ENCODE measurements at regions not wholly inside any gene's neighbourhood (a gene's known extent, or its start where the extent isn't known, plus 50 kb on each side); places are given as distances from the start of the nearest gene placed in this dataset.

DNA sequence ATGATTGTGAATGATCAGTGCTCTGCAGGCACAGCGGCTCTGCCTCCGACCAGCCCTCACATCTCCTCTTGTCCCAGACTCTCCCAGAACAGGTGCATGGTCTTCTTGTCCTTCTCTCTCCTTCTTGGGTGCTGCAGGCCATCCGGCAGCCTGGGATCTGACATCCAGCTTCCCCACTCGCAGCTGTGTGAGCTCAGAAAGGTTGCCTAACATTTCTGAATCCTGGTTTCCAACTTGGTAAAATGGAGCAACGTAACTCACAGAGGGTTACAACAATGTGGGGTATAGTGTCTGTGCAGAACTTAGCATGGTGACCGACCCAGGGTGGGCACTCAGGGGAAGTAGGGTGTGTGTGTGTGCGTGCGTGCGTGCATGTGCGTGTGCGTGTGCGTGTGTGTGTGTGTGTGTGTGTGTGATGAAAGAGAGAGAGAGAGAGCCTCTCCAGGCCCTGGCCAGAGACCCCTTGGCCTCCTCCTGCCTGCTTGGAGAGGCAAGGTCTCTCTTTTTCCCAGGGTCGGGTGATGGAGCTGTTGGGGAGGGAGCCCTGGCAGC is 110.1 kb downstream of the SNX5 start:
- DNase-seq (ENCODE audit: low read depth), result no peak

GRCh38 chr20:17857639-17858449 is 110.8 kb downstream of the SNX5 start:
- no peak for DNase-seq (ENCODE audit: low read depth)

DNA sequence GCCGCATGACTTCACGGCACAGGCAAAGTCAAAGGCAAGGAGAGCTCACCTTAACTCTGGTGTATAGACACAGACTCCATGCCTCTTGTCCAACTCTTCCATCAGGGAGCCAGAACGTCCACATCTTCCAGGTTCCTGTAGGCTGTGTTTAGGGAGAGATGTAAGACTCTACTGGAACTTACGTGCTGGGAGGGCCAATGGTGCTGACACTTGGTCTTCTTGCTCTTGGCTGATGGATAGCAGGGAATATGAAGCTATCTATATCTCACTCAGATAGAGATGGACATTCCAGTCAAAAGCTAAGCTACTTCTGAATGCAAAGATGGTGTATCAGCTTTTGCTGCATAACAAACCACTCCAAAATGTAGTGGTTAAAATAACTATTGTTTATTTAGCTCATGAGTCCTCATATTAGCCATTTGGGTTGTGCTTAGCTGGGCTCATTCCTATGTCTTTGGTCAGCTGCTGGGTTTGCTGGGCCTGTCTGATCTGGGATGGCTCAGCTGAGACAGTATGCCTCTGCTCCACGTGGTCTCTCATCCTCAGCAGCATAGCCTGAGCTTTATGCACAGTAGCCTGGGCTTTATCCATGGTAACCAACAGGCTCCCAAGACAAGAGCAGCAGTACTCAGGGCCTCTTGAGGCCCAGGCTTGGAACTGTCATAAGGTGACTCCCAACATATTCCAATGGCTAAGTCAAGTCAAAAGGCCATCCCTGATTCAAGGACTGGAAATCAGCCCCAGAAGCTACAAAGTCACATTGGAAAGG is 111.6 kb downstream of the SNX5 start:
- no peak for DNase-seq (ENCODE audit: low read depth)

GRCh38 chr20:17856024-17856564 is 112.5 kb downstream of the SNX5 start:
- no peak for DNase-seq (ENCODE audit: low read depth)

DNA sequence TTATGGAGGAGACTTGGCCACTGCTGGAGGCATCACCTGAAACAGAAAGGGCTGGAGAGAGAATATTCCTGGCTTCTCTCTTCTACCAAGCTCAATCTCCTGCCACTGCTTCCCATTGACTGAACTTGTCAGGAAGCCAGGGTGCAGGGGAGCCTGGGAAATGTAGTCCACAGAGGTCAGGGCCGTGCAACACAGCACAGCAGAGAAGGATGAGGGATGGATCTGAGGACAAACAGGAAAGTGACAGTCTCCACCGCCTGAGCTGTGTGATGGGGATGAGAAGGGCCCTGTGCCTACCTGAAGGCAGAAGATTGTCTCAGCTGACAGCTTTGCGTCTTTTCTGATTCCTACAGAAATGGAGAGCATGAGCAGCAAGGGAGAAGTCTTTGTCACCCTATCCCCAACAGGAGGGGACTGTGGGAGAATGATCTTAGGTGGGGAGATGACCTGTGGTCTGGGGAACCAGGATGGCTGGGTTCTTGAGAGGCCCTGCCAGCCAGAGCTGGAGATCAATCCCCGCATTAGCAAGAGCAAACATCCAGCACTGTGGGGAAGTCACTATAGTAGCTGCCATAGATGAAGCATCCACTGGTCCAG is 114.2 kb downstream of the SNX5 start:
- peak; percentile 41 for DNase-seq (ENCODE audit: low read depth)

DNA sequence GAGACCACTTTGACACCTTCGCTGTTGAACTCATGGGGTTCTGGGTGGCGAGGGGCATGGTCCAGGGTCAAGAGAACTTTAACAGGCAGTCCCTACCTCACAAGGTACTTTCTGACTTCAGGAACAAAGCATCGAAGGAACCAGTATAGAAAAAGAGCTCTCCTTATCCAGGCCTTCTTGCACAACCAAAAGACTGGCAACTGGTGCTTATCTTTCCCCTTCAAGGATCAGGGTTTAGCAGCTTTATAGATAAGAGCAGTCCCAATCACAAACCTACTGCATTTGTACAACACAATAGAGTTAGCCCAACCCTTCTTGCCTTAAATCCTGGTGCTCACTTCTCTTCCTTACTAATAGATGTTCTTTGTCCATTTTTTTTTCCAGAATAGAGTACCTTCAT is 116.3 kb downstream of the SNX5 start:
- DNase-seq (ENCODE audit: low read depth), result no peak

- DNase-seq (ENCODE audit: low read depth), result no peak
Measured at GRCh38 chr20:17850684-17851026, 117.9 kb downstream of the SNX5 start.

GRCh38 chr20:17849901-17850683 is 118.5 kb downstream of the SNX5 start:
- peak; percentile 88 for DNase-seq (ENCODE audit: low read depth)

- no peak for DNase-seq (ENCODE audit: low read depth)
Measured at GRCh38 chr20:17849138-17849900, 119.3 kb downstream of the SNX5 start.

DNA sequence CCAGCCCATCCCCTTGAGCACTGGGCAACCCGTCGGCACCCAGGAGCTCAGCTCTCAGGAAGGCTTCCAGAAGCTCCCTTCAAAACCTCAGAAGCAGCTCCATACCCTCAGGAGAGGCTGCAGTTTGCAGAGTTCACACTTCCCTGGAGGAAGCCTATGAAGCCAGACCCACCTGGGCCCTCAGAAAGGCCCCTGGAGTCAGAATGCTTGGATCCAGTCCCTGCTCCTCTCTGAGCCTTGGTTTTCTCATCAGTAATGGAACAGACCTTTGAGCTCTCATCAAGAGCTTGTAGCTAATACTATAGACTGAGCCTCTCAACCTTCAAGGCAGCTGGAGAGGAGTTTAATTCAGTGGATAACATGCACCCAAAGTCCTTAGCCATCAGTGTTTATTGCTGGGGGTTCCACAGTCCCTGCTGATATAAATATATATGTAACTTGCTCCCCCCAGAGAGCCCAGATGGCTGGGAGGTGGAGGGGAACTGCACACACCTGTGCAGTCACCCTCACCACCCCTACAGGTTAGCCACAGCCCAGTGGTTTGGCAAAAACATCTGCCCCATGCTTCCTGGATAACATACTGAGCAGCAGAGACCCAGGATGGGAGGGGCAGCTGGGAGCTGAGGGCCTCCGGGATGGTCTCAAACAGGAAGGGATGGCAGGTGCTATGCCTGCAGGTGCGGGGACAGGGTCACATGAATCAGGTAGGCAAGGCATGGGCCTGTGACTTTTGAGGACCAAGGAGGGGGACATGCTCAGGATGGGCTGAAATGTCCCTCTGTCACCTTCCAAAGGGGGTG is 120.1 kb downstream of the SNX5 start:
- no peak for DNase-seq (ENCODE audit: low read depth)

DNA sequence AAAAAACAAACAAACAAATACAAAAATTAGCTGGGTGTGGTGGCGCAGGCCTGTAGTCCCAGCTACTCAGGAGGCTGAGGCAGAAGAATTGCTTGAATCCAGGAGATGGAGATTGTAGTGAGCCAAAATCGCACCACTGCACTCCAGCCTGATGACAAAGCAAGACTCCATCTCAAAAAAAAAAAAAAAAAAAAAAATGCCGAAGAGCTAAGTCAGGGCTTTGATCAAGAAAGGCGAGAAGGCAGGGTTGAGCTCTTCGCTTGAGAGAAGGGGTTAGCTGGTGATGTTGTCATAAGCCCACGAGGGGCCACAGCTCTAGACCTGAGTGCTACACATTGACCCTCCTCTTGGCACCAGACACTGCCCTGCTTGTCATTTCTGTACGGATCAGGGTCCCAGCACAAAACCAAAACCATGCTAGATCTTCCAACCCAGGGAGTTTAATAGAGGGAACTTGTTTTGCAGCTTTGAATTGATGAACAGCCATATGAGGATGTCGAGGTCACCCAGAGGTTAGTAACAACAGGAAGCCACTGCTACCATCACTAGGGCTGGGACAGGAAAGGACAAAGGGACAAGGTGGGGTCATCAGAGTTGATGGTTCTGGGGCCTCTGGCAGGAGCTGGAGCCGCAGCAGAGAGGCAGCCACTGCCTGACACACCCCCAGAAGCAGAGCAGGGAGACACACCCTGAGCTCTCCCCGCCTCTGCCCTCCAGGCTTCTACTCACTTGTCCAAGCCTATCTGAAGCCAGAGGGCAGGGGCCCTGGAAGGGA is 122.7 kb downstream of the SNX5 start:
- peak; percentile 6 for DNase-seq (ENCODE audit: low read depth)

- DNase-seq (ENCODE audit: low read depth), result no peak
Measured at GRCh38 chr20:17844549-17845298, 123.9 kb downstream of the SNX5 start.

- no peak for DNase-seq (ENCODE audit: low read depth)
Measured at GRCh38 chr20:17844133-17844429, 124.5 kb downstream of the SNX5 start.

DNA sequence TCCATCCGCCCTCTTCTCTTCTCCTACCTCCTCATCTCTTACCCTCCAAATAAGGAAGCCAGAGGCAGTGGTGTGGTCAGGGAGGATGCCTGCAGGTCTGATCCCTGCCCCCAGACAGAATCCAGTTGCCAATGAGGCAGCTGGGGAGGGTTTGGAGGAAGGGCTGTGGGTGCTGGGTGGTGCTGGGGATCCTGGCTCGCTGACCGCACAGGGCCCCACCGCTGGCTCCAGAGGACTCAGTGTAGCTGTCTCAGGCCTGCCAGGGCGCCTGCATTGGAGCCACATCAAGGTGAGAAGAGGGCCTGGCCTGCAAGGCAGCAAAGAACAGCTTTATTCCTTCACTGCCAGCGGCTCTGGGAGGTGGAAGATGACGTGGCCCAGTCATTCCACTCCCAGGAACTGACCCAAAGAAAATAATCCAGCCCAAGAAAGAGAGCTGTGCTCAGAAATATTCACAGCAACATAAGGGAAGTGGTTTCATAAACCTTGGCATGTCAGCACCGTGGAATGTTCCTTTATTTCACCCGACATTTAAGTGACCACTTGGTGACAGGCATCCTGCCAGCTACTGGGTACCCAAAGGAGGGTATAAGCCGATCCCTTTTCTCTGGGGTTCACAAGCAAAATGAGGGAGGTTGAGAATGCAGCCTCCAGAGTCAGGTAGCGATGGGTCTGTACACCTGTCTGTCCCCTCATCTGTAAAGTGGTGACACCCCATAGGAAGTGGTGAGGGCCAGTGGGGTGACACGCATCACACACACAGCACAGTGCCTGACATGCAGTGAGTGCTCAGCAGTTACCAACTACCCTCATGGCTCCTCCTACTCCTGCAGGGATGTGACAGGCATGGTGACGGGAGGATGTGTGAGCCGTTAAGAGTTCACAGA is 125.1 kb downstream of the SNX5 start:
- DNase-seq (ENCODE audit: low read depth), result peak; percentile 97

- DNase-seq (ENCODE audit: low read depth), result peak; percentile 49
Measured at GRCh38 chr20:17841751-17842215, 126.8 kb downstream of the SNX5 start.

DNA sequence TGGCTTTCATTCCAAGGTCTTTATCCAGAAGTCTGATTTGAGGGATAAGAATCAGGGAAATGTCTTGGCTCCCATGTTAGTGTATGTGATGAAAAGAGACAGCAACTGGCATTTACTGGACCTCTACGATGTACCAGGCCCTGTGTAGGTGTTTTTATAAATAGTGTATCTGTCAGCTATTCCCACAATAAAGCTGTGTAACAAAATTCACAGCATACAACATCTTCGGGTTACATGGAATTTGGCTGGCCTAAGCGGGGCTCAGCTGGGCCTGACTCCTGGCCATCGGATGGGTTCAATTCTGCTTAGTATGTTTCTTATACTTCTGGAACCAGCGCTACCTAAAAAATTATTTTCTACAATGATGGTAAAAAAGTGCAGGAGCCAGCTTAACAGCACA is 128.2 kb downstream of the SNX5 start:
- DNase-seq (ENCODE audit: low read depth), result no peak

- peak; percentile 15 for DNase-seq (ENCODE audit: low read depth)
Measured at GRCh38 chr20:17838921-17839320, 129.7 kb downstream of the SNX5 start.
